B cell (primary cell): ENCODE measurements at regions not wholly inside any gene's neighbourhood (a gene's known extent, or its start where the extent isn't known, plus 50 kb on each side); places are given as distances from the start of the nearest gene placed in this dataset.

ENCODE experiments used
- ATAC-seq: fragments of 200-7000 bp; cut with Tn5 transposase; one replicate; pipeline ENCODE4 v1.10.0; 2021; ENCODE audit warnings: low read depth, mild to moderate bottlenecking, moderate number of reproducible peaks, moderate library complexity
- CTCF ChIA-PET: fragments of 350-600 bp; sonication (Branson Sonifier 250); formaldehyde crosslinking; loops from one replicate; lab custom pipeline; 2021; ENCODE audit warnings: antibody characterized with exemption, inconsistent platforms; lab: Charles Lee
- POLR2A ChIA-PET: fragments of 350-600 bp; sonication (Branson Sonifier 250); formaldehyde crosslinking; loops from one replicate; lab custom pipeline; 2021; ENCODE audit warnings: antibody characterized with exemption; lab: Charles Lee
- DNase-seq: peaks from one replicate; pipeline ENCODE4 v3.0.0; 2013
- H2AFZ ChIP-seq: 2 replicates; pipeline ENCODE4 v1.6.1; 2012; ENCODE audit warnings: mild to moderate bottlenecking, low read depth, low read length; ENCODE audit not compliant: insufficient read depth, poor library complexity, severe bottlenecking
- H3K27ac ChIP-seq, 2 donors: 1 replicate in 1 of 2; 2 replicates in 1 of 2; pipeline ENCODE4 v1.5.1; 2012 to 2013; ENCODE audit warnings: low read length in 2 of 2, mild to moderate bottlenecking in 2 of 2, moderate library complexity in 1 of 2
- H3K27me3 ChIP-seq, 4 experiments: fragments of 200-600 bp in 1 of 4; sonication (generic) in 1 of 4; replicated peaks in 1 of 4; 1 replicate in 2 of 4; 2 replicates in 2 of 4; pipeline versions ENCODE4 v1.6.1 to v1.7.0; 2013 to 2016; ENCODE audit warnings: low read length in 3 of 4, mild to moderate bottlenecking in 2 of 4, mixed read lengths in 1 of 4, moderate library complexity in 1 of 4; ENCODE audit not compliant: insufficient read depth in 4 of 4, control insufficient read depth in 3 of 4; ENCODE audit errors: control extremely low read depth in 1 of 4
- H3K36me3 ChIP-seq, 2 experiments: replicated peaks in 1 of 2; 1 replicate in 1 of 2; 2 replicates in 1 of 2; pipeline versions ENCODE4 v1.6.1 to v1.7.1; 2013; ENCODE audit warnings: low read length in 1 of 2; ENCODE audit not compliant: insufficient read depth in 2 of 2, control insufficient read depth in 1 of 2; ENCODE audit errors: control extremely low read depth in 1 of 2, extremely low read depth in 1 of 2
- H3K4me1 ChIP-seq, 2 donors: fragments of 200-600 bp in 1 of 2; sonication (generic) in 1 of 2; 1 replicate in 1 of 2; 2 replicates in 1 of 2; pipeline versions ENCODE4 v1.5.1 to v1.6.1; 2013 to 2017; ENCODE audit warnings: low read length in 2 of 2; ENCODE audit not compliant: control insufficient read depth in 2 of 2, insufficient read depth in 2 of 2
- H3K4me2 ChIP-seq: replicated peaks from 2 replicates; pipeline ENCODE3; 2012; ENCODE audit warnings: mild to moderate bottlenecking, low read depth, low read length; ENCODE audit not compliant: poor library complexity, severe bottlenecking
- H3K4me3 ChIP-seq, 5 experiments: fragments of 200-600 bp in 1 of 5; sonication (generic) in 1 of 5; 1 replicate in 3 of 5; 2 replicates in 2 of 5; pipeline versions ENCODE4 v1.5.1 to v1.7.0; 2011 to 2016; ENCODE audit warnings: low read length in 4 of 5, mild to moderate bottlenecking in 4 of 5, low read depth in 2 of 5, control low read depth in 1 of 5, moderate library complexity in 1 of 5; ENCODE audit not compliant: insufficient read depth in 1 of 5; ENCODE audit errors: control extremely low read depth in 1 of 5, extremely low read depth in 1 of 5
- H3K79me2 ChIP-seq: fragments of 200-600 bp; sonication (generic); one replicate; pipeline ENCODE4 v1.6.0; 2016; ENCODE audit warnings: low read length; ENCODE audit not compliant: control insufficient read depth, insufficient read depth
- H3K9ac ChIP-seq: fragments of 200-600 bp; sonication (generic); 2 replicates; pipeline ENCODE4 v1.6.1; 2017; ENCODE audit warnings: mild to moderate bottlenecking, low read length, moderate library complexity
- H3K9me3 ChIP-seq, 3 donors: one replicate each; pipeline versions ENCODE4 v1.6.1 to v1.7.1; 2013; ENCODE audit warnings: low read length in 2 of 3; ENCODE audit not compliant: control insufficient read depth in 2 of 3, insufficient read depth in 1 of 3; ENCODE audit errors: control extremely low read depth in 1 of 3
- H4K20me1 ChIP-seq: 2 replicates; pipeline ENCODE4 v1.6.0; 2012; ENCODE audit warnings: mild to moderate bottlenecking, low read length; ENCODE audit not compliant: insufficient read depth, control insufficient read depth, poor library complexity, severe bottlenecking
- H3K27ac Mint-ChIP-seq: one replicate; pipeline ENCODE4 v1.8.0; 2021; ENCODE audit warnings: mixed read lengths
- H3K27me3 Mint-ChIP-seq: one replicate; pipeline ENCODE4 v1.8.0; 2021; ENCODE audit warnings: mixed read lengths
- H3K4me1 Mint-ChIP-seq: one replicate; pipeline ENCODE4 v1.8.0; 2021; ENCODE audit warnings: mixed read lengths
- H3K4me3 Mint-ChIP-seq: one replicate; pipeline ENCODE4 v1.8.0; 2021; ENCODE audit warnings: mixed read lengths
- H3K9me3 Mint-ChIP-seq: one replicate; pipeline ENCODE4 v1.8.0; 2022; ENCODE audit warnings: mixed read lengths; ENCODE audit not compliant: insufficient read depth
- EZH2 ChIP-seq: IDR thresholded peaks from 2 replicates; pipeline ENCODE4 v1.6.1; 2012; ENCODE audit warnings: borderline replicate concordance, low read depth, mild to moderate bottlenecking, moderate library complexity, low read length; ENCODE audit not compliant: insufficient read depth, poor library complexity, severe bottlenecking
- WGBS: methylation state at CpG from one replicate; pipeline ENCODE4 v1.1.5; 2013; ENCODE audit warnings: missing lambda C conversion rate; ENCODE audit not compliant: insufficient coverage; 5-methylcytosine and 5-hydroxymethylcytosine counted together
- intact Hi-C: fragments of 100-400 bp; cut with micrococcal nuclease; formaldehyde crosslinking; loops from one replicate; pipeline ENCODE4 v1.10.0; 2022
- TF ChIP-seq, protein P1 (sequence below): fragments of 200-600 bp; IDR thresholded peaks from one replicate; pipeline ENCODE4 v1.8.0; 2022; ENCODE audit warnings: antibody characterized with exemption, mild to moderate bottlenecking

DNA sequence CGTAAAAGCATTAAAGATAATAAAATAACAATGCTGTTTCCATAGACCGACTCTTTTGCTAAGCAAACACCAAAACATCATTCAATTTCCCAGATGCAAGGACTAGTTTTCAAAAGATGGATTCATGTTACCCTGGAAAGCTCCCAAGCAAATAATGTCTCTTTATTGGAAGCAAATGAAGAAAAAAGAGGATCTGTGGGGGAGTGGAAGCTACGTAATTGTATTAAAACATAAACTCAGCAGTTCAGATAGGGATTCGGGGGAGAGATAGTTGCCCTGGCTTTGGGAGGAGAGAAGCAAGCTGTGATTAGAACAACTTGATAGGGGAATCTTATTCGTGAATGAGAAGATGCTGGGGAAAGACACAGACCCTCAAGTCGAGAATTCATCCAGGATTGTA, 491.0 kb upstream of the CLINT1 start:
- CTCF ChIA-PET = interaction anchor here (0.5 kb wide), 1 partner anchor 340 kb away, joined by 4 read pairs; no protein-coding TSS in a partner anchor
- Mint-ChIP-seq H3K9me3 (peaks cover 5% of the 10 kb centered on the region), H3K27ac (no peak overlapping the region), H3K27me3 (no peaks in the 10 kb centered on the region), H3K4me3 (no peak overlapping the region), H3K4me1 (peaks cover under 1% of the 10 kb centered on the region)
- no peak for DNase-seq
- Histone ChIP-seq H3K79me2 (no peaks in the 10 kb centered on the region), H3K4me3 (no peak overlapping the region), H3K9ac (no peak overlapping the region), H3K4me1 (no peaks in the 10 kb centered on the region), H3K36me3 (no peaks in the 10 kb centered on the region), H3K4me2 (no peak overlapping the region), H3K27me3 (no peaks in the 10 kb centered on the region), H2AFZ (no peak overlapping the region), H3K27ac (no peak overlapping the region), H4K20me1 (no peaks in the 10 kb centered on the region), H3K9me3 (peaks cover 0 to 12% (median 4%) of the 10 kb centered on the region in 3 donors)
- ATAC-seq = no peak
- TF ChIP-seq, protein P1, sequence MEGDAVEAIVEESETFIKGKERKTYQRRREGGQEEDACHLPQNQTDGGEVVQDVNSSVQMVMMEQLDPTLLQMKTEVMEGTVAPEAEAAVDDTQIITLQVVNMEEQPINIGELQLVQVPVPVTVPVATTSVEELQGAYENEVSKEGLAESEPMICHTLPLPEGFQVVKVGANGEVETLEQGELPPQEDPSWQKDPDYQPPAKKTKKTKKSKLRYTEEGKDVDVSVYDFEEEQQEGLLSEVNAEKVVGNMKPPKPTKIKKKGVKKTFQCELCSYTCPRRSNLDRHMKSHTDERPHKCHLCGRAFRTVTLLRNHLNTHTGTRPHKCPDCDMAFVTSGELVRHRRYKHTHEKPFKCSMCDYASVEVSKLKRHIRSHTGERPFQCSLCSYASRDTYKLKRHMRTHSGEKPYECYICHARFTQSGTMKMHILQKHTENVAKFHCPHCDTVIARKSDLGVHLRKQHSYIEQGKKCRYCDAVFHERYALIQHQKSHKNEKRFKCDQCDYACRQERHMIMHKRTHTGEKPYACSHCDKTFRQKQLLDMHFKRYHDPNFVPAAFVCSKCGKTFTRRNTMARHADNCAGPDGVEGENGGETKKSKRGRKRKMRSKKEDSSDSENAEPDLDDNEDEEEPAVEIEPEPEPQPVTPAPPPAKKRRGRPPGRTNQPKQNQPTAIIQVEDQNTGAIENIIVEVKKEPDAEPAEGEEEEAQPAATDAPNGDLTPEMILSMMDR = no peak
- TF ChIP-seq EZH2 = no peak
- WGBS = 87% methylated on average over 4 of the region's 6 CpGs
- intact Hi-C loops = no loop called here
- POLR2A ChIA-PET = no interaction called here

DNA sequence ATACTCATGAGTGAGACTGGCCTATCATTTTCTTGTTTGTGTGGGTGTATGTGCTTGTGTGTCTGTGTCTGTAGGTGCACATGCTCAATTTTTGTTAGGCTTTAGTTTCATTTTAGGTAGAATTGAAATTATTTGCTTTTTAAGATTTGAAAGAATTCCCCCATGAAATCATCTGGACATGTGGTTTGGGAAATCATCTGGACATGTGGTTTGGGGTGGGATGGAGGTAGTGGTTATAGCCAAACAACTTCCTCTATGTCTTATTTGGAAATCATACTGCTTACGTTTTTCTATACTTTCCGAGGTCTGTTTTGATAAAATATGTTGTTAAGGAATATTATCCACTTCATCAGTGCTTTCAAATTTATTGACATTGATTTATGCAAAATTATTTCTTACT, 485.4 kb upstream of the CLINT1 start:
- ATAC-seq = no peak
- peaks cover 0 to 5% (median 0%) of the 10 kb centered on the region in 3 donors for H3K9me3 ChIP-seq
- H3K4me3 ChIP-seq = no peak overlapping the region
- no peaks in the 10 kb centered on the region for H3K4me1 Mint-ChIP-seq
- H3K9ac ChIP-seq = no peak overlapping the region
- WGBS = no CpG with 5 or more reads among the region's 2 CpGs
- no peaks in the 10 kb centered on the region for H3K27me3 ChIP-seq
- H3K27ac Mint-ChIP-seq = no peak overlapping the region
- H3K27ac ChIP-seq = no peak overlapping the region
- no peaks in the 10 kb centered on the region for H3K27me3 Mint-ChIP-seq
- H3K4me3 Mint-ChIP-seq = no peak overlapping the region
- no peaks in the 10 kb centered on the region for H3K36me3 ChIP-seq
- ChIA-PET CTCF (no interaction called here), POLR2A (no interaction called here)
- H3K79me2 ChIP-seq = no peaks in the 10 kb centered on the region
- H3K4me1 ChIP-seq = no peaks in the 10 kb centered on the region
- H3K4me2 ChIP-seq = no peak overlapping the region
- no peak overlapping the region for H2AFZ ChIP-seq
- H3K9me3 Mint-ChIP-seq = peaks cover 6% of the 10 kb centered on the region
- no peak for DNase-seq
- intact Hi-C loops = no loop called here
- no peaks in the 10 kb centered on the region for H4K20me1 ChIP-seq
- TF ChIP-seq, protein P1 = no peak
- TF ChIP-seq EZH2 = no peak
